ENCODE measurements at regions not wholly inside any gene's neighbourhood (a gene's known extent, or its start where the extent isn't known, plus 50 kb on each side); places are given as distances from the start of the nearest gene placed in this dataset.

- H3K23ac ChIP-seq (ENCODE audit: insufficient read length), result no peak overlapping the region
- no peak overlapping the region for H2AFZ ChIP-seq (ENCODE audit: low read length)
- no peak overlapping the region for H2BK5ac ChIP-seq (ENCODE audit: low read depth, low read length)
- H3K36me3 ChIP-seq (ENCODE audit: control insufficient read depth in 2 of 4, insufficient read depth in 4 of 4, low read length in 3 of 4), result 0 out of 8 replicates have a peak, but pooled peaks cover 0 to 3% (median 0%) of the 10 kb centered on the region in 4 experiments
- H4K20me1 ChIP-seq (replicated peaks in 1 of 2; ENCODE audit: control insufficient read depth in 1 of 2, insufficient read depth in 2 of 2, low read length in 2 of 2), result no peaks in the 10 kb centered on the region
- H3K4me1 ChIP-seq (replicated peaks in 1 of 4; ENCODE audit: control insufficient read depth in 3 of 4, insufficient read depth in 4 of 4, low read length in 3 of 4), result no peaks in the 10 kb centered on the region
- H2BK20ac ChIP-seq (ENCODE audit: low read length), result no peak overlapping the region
- no peak overlapping the region for H2BK120ac ChIP-seq (replicated peaks; ENCODE audit: low read depth, low read length)
- H3K9me3 ChIP-seq (ENCODE audit: insufficient read depth in 2 of 2, low read depth in 1 of 2, low read length in 1 of 2), result peaks cover 4 to 12% of the 10 kb centered on the region in 2 experiments; a peak in 3 of 4 replicates
- POLR2A ChIA-PET (ENCODE audit: partially characterized antibody), result no interaction called here
- H4K8ac ChIP-seq (ENCODE audit: extremely low read depth, insufficient read depth, low read length), result no peak overlapping the region
- no peak overlapping the region for H3K27ac ChIP-seq (ENCODE audit: low read depth, low read length)
- H3K14ac ChIP-seq (ENCODE audit: insufficient read length), result no peak overlapping the region
- H4K91ac ChIP-seq (replicated peaks; ENCODE audit: insufficient read length, low read length), result peak overlapping the region; percentile 40
- H3K18ac ChIP-seq (ENCODE audit: extremely low read depth, low read length), result no peak overlapping the region
- WGBS, 2 experiments (ENCODE audit: extremely low coverage in 1 of 2, insufficient coverage in 1 of 2, insufficient read length in 1 of 2, insufficient replicate concordance in 2 of 2, low coverage in 1 of 2, low lambda C conversion rate in 2 of 2, missing lambda C conversion rate in 1 of 2), result 98% methylated on average over 4 of the region's 4 CpGs; no CpG with 5 or more reads in 1 of the 2 experiments
- no peaks in the 10 kb centered on the region for H3K23me2 ChIP-seq (ENCODE audit: low read depth, low read length)
- no peak overlapping the region for H3K4me3 ChIP-seq (ENCODE audit: extremely low read depth in 1 of 4, insufficient read depth in 2 of 4, low read depth in 3 of 4, low read length in 4 of 4)
- H3K9ac ChIP-seq (replicated peaks in 1 of 4; ENCODE audit: extremely low read depth in 1 of 4, low read depth in 3 of 4, low read length in 3 of 4), result no peak overlapping the region
- H2BK12ac ChIP-seq (ENCODE audit: low read depth, low read length), result no peak overlapping the region
- no peak overlapping the region for H3K4ac ChIP-seq (replicated peaks; ENCODE audit: insufficient read length, low read depth, low read length)
- H2BK15ac ChIP-seq (ENCODE audit: low read length), result no peak overlapping the region
- FAIRE-seq (no peak), DNase-seq (ENCODE audit: low read depth in 1 of 2, low spot score in 2 of 2) (no peak)
- CTCF ChIA-PET (ENCODE audit: partially characterized antibody), result no interaction called here
- no peak overlapping the region for H4K5ac ChIP-seq (ENCODE audit: insufficient read length, low read depth, low read length)
- no peaks in the 10 kb centered on the region for H3K79me1 ChIP-seq (ENCODE audit: low read depth, low read length)
- H3K79me2 ChIP-seq (ENCODE audit: control insufficient read depth in 1 of 2, insufficient read depth in 2 of 2, low read length in 2 of 2), result no peaks in the 10 kb centered on the region
- TF ChIP-seq CREB1 (IDR thresholded peaks at IDR 0.05) (no peak), KDM1A (IDR thresholded peaks at IDR 0.05; ENCODE audit: borderline replicate concordance, low read length) (no peak), JUND (IDR thresholded peaks at IDR 0.05; ENCODE audit: low read length) (no peak)
- TF ChIP-seq, protein P1, sequence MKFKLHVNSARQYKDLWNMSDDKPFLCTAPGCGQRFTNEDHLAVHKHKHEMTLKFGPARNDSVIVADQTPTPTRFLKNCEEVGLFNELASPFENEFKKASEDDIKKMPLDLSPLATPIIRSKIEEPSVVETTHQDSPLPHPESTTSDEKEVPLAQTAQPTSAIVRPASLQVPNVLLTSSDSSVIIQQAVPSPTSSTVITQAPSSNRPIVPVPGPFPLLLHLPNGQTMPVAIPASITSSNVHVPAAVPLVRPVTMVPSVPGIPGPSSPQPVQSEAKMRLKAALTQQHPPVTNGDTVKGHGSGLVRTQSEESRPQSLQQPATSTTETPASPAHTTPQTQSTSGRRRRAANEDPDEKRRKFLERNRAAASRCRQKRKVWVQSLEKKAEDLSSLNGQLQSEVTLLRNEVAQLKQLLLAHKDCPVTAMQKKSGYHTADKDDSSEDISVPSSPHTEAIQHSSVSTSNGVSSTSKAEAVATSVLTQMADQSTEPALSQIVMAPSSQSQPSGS (IDR thresholded peaks at IDR 0.05; ENCODE audit: low read length), result no peak
- H3K4me2 ChIP-seq (ENCODE audit: insufficient read depth in 1 of 2, low read depth in 2 of 2, low read length in 2 of 2), result no peak overlapping the region
- no peaks in the 10 kb centered on the region for H3K27me3 ChIP-seq (replicated peaks in 1 of 4; ENCODE audit: control insufficient read depth in 3 of 4, extremely low read depth in 1 of 4, insufficient read depth in 3 of 4, low read length in 3 of 4)
- H2AK5ac ChIP-seq (ENCODE audit: low read depth, low read length), result no peak overlapping the region
- H3K56ac ChIP-seq (replicated peaks; ENCODE audit: insufficient read length, low read depth, low read length), result no peak overlapping the region
Measured at GRCh38 chr12:46617167-46617566, 208.6 kb downstream of the SLC38A4 start.
